ENCODE measurements at regions not wholly inside any gene's neighbourhood (a gene's known extent, or its start where the extent isn't known, plus 50 kb on each side); places are given as distances from the start of the nearest gene placed in this dataset.
"Not testable (repeated sequence)": the region's sequence is repeated elsewhere in the genome, so short reads cannot be mapped to it uniquely, and the experiment has no call there.

- Mint-ChIP-seq H3K36me3 (ENCODE audit: insufficient read depth) (no peaks in the 10 kb centered on the region), H3K4me1 (ENCODE audit: low read depth) (no peaks in the 10 kb centered on the region), H3K9me3 (ENCODE audit: low read depth) (no peaks in the 10 kb centered on the region), H3K27ac (no peak overlapping the region), H3K4me3 (ENCODE audit: low read depth) (no peak overlapping the region), H3K27me3 (no peaks in the 10 kb centered on the region)
- DNase-seq (ENCODE audit: low spot score, unreplicated experiment) = no peak
- TF ChIP-seq CTCF (IDR thresholded peaks at IDR 0.05; ENCODE audit: unreplicated experiment) = no peak
Measured at GRCh38 chr3:168688267-168688666, 592.5 kb upstream of the GOLIM4 start.

- Mint-ChIP-seq H3K4me1 (ENCODE audit: low read depth) (no peaks in the 10 kb centered on the region), H3K36me3 (ENCODE audit: insufficient read depth) (peaks cover 2% of the 10 kb centered on the region), H3K27ac (no peak overlapping the region), H3K27me3 (no peaks in the 10 kb centered on the region), H3K9me3 (ENCODE audit: low read depth) (peaks cover 5% of the 10 kb centered on the region), H3K4me3 (ENCODE audit: low read depth) (no peak overlapping the region)
- DNase-seq (ENCODE audit: low spot score, unreplicated experiment) = no peak
- no peak for TF ChIP-seq CTCF (IDR thresholded peaks at IDR 0.05; ENCODE audit: unreplicated experiment)
Measured at GRCh38 chr3:168684519-168684918, 588.8 kb upstream of the GOLIM4 start.

- peaks cover 2% of the 10 kb centered on the region for H3K36me3 Mint-ChIP-seq (ENCODE audit: insufficient read depth)
- H3K27ac Mint-ChIP-seq = no peak overlapping the region
- H3K4me3 Mint-ChIP-seq (ENCODE audit: low read depth) = no peak overlapping the region
- peaks cover 5% of the 10 kb centered on the region for H3K9me3 Mint-ChIP-seq (ENCODE audit: low read depth)
- no peaks in the 10 kb centered on the region for H3K4me1 Mint-ChIP-seq (ENCODE audit: low read depth)
- TF ChIP-seq CTCF (IDR thresholded peaks at IDR 0.05; ENCODE audit: unreplicated experiment) = no peak
- H3K27me3 Mint-ChIP-seq = no peaks in the 10 kb centered on the region
- DNase-seq (ENCODE audit: low spot score, unreplicated experiment) = no peak
Measured at GRCh38 chr3:168678730-168679129, 583.0 kb upstream of the GOLIM4 start.

GRCh38 chr3:168671091-168671490, 575.4 kb upstream of the GOLIM4 start:
- no peak for DNase-seq (ENCODE audit: low spot score, unreplicated experiment)
- Mint-ChIP-seq H3K9me3 (ENCODE audit: low read depth) (peaks cover 4% of the 10 kb centered on the region), H3K4me3 (ENCODE audit: low read depth) (no peak overlapping the region), H3K27ac (no peak overlapping the region), H3K36me3 (ENCODE audit: insufficient read depth) (peaks cover 2% of the 10 kb centered on the region), H3K27me3 (no peaks in the 10 kb centered on the region), H3K4me1 (ENCODE audit: low read depth) (no peaks in the 10 kb centered on the region)
- TF ChIP-seq CTCF (IDR thresholded peaks at IDR 0.05; ENCODE audit: unreplicated experiment) = no peak

GRCh38 chr3:168660879-168661657, 565.3 kb upstream of the GOLIM4 start:
- not testable (repeated sequence) for H3K27me3 Mint-ChIP-seq; H3K4me3 Mint-ChIP-seq (ENCODE audit: low read depth); H3K27ac Mint-ChIP-seq; H3K9me3 Mint-ChIP-seq (ENCODE audit: low read depth); H3K36me3 Mint-ChIP-seq (ENCODE audit: insufficient read depth); DNase-seq (ENCODE audit: low spot score, unreplicated experiment); H3K4me1 Mint-ChIP-seq (ENCODE audit: low read depth)

- no peak for TF ChIP-seq CTCF (IDR thresholded peaks at IDR 0.05; ENCODE audit: unreplicated experiment)
- Mint-ChIP-seq H3K36me3 (ENCODE audit: insufficient read depth) (peaks cover 5% of the 10 kb centered on the region), H3K27me3 (no peaks in the 10 kb centered on the region), H3K4me1 (ENCODE audit: low read depth) (no peaks in the 10 kb centered on the region), H3K4me3 (ENCODE audit: low read depth) (no peak overlapping the region), H3K27ac (no peak overlapping the region), H3K9me3 (ENCODE audit: low read depth) (peaks cover 7% of the 10 kb centered on the region)
- no peak for DNase-seq (ENCODE audit: low spot score, unreplicated experiment)
Measured at GRCh38 chr3:168659015-168659414, 563.3 kb upstream of the GOLIM4 start.

All from progenitor cell of endocrine pancreas (in vitro differentiated cells).